Stimulated activated CD4-positive, alpha-beta T cell treated with anti-CD3 and anti-CD28 coated beads, Interleukin-15, amount 100 ng/mL, for 48 hours (primary cell): ENCODE measurements at regions not wholly inside any gene's neighbourhood (a gene's known extent, or its start where the extent isn't known, plus 50 kb on each side); places are given as distances from the start of the nearest gene placed in this dataset.
"Not testable (repeated sequence)": the region's sequence is repeated elsewhere in the genome, so short reads cannot be mapped to it uniquely, and the experiment has no call there.

Experiments
- DNase-seq, 2 donors: peaks; one replicate each; pipeline ENCODE4 v3.0.0-alpha.2; 2020; ENCODE audit warnings: low read depth in 2 of 2

GRCh38 chr5:114953565-114953964, 216.1 kb downstream of the TRIM36 start:
- DNase-seq: no peak

DNA sequence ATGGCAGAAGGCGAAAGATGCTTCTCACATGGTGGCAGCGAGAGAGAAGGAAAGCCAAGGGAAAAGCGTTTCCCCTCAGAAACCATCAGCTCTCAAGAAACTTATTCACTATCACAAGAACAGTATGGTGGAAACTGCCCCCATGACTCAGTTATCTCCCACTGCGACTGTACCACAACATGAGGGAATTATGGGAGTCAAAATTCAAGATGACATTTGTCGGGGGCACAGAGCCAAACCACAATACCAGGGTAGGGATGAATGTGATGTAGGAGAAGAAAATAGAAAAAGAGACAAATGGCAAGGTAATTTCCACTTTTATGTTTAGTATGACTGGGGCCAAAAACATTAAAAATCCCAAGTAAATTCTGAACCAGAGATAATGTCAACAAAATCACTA, 216.8 kb downstream of the TRIM36 start:
- no peak for DNase-seq

DNA sequence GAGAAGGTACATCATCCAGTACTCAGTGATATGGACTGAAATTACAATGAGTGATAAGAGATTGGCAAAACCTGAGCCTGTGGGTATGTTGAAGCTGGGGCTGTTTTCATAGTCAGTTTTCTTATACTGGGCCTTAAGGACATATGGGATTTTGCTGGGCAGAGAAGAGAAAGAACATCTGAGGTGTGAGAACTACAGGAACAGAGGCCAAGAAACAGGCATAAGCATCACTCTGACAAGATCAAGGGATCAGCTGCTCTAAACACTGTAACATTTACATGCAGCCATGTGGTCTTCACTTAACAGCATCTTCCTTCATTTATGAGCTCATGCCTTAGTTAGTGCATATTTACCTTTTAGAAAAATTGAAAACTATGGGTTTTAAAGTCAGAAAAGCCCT, 220.0 kb downstream of the TRIM36 start:
- no peak for DNase-seq

DNA sequence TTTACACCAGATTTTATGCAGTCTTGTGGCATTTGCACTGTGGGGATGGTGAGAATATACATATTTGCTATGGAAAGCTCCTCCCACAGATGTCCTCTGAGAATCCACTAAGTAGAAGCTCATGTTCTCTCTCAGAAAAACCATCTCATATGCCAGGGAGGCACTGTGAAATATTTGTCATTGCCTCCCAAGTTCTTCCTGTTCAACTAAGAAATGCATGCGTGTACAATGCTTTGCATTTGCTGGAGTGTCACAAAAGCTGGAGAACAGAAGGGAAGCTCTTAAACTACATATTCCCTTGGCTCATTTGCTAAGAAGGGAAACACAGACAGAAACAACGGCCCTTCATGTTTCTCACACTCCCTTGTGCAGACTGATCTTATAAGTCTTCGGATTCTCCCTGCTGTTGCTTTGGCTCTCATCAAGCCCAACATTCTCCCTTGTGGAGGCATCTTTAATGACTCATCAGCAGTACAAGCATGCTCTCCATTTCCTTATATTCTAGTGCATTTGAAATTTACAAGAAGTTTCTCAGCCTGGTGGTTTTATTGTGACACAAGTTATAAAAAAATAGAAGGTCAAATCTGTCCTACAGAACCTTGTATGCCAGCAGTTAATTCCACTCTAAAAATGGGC, 220.6 kb downstream of the TRIM36 start:
- no peak for DNase-seq

GRCh38 chr5:114948363-114948762, 221.3 kb downstream of the TRIM36 start:
- DNase-seq: no peak

DNA sequence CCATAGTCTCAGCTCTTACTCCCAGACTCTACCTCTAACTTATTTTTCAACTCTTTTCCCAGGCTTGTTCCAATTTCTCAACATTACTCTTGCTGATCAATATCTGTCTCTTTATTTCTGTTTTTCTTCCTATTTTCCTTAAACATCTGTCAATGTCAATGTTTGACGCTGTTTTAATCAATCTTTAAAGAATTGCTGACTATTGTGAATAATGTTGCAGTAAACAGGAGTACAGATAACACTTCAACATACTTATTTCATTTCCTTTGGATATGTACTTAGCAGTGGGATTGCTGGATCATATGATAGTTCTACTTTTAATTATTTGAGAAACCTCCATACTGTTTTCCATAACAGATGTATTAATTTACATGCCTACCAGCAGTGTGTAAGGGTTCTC, 229.0 kb downstream of the TRIM36 start:
- DNase-seq: no peak

DNA sequence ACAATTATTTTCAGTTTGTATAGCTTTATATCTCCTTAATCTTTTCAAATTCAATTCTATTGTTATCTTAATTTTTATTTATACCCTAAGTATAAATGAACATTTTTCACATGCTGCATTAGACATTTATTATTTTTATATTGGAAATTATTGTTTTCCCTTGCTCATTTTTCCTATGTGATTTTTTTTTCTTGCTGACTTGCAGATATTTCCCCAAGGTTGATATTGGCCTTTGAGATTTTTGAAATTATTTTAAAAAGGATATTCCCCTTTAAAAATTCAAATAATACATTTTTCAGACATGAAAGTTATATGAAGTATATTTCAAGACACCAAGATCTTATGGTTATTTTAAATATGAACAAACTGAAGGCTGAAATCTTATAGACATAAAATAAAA, 234.2 kb downstream of the TRIM36 start:
- DNase-seq: no peak

DNA sequence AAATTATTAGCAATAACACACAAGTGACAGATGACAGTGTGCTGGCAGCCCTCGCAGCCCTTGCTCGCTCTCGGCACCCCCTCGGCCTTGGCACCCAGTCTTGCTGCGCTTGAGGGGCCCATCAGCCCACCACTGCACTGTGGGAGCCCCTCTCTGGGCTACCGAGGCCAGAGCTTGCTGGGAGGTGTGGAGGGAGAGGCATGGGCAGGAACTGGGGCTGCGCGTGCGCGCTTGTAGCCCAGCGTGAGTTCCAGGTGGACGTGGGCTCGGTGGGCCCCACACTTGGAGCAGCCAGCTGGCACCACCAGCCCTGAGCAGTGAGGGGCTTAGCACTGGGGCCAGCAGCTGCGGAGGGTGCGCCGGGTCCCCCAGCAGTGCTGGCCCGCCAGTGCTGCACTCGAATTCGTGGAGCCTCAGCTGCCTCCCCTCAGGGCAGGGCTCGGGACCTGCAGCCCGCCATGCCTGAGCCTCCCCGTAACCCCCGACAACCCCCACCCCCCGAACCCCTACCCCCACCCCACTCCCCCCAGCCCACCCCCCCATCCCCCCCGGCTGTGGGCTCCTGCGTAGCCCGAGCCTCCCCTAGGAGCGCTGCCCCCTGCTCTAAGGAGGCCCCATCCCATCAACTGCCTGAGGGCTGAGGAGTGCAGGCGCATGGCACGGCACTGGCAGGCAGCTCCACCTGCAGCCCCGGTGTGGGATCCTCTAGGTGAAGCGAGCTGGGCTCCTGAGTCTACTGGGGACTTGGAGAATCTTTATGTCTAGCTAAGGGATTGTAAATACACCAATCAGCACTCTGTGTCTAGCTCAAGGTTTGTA, 240.9 kb downstream of the TRIM36 start:
- DNase-seq: no peak

DNA sequence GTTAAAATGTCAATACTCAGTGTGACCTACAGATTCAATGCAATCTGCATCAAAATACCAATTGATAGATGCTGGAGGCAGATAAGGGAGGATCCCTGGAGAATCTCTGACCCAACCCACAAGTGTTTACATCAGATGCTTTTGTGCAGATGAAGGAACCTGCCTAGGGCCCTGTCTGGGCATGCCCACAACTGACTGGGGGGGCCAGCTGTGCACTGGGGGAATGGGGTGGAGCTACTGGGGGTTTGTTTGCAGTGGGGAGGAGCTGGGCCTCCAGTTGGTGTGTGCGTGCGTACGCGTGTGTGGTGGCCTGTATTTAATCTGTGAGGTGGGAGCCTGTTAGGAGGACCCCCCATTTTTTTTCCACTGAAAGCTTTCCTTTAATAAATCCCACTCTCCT, 244.9 kb downstream of the TRIM36 start:
- DNase-seq: no peak

- no peak for DNase-seq
Observed at GRCh38 chr5:114912189-114912920, 257.4 kb downstream of the TRIM36 start.

GRCh38 chr5:114910727-114911126, 259.0 kb downstream of the TRIM36 start:
- DNase-seq: no peak

GRCh38 chr5:114909424-114909823, 260.3 kb downstream of the TRIM36 start:
- no peak for DNase-seq

- DNase-seq: no peak
Observed at GRCh38 chr5:114903767-114904166, 265.9 kb downstream of the TRIM36 start.

DNA sequence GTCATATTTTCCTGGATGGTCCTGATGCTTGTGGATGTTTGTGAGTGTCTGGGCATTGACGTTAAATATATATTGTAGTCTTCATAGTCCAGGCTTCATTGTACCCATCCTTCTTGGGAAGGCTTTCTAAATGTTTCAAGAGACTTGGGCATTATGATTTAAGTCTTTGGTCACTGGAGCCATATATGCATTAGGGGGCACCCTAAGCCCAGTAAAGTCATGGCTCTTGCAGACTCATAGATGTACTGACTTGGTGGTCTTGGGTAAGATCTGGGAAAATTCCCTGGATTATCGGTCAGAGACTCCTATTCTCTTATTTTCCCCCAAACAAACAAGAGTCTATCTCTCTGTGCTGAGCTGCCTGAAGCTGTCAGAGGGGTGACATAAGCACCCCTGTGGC, 271.1 kb downstream of the TRIM36 start:
- DNase-seq: no peak

DNA sequence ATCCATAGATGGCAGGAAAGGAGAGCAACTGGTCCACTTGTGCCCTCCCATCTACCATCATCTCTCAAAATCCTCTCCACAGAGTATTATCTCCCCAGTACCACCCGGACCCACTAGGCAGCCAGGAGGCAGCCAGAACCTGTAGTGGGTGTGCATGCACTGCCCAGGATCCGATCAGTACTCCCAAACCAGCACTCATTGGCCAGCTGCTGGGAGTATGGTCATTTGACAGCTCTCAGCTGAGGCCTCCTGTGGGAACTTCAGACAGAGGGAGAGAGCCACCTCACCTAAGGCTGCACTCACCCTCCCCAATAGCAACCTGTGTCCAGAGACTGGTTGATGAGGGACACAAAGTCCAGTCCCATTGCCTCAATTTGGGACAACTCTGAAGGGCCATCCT, 286.0 kb downstream of the TRIM36 start:
- DNase-seq: no peak

GRCh38 chr5:114859438-114859735, 310.3 kb downstream of the TRIM36 start:
- DNase-seq: no peak

- no peak for DNase-seq
Observed at GRCh38 chr5:114858665-114859437, 310.9 kb downstream of the TRIM36 start.

GRCh38 chr5:114857941-114858551, 311.7 kb downstream of the TRIM36 start:
- DNase-seq: no peak

DNA sequence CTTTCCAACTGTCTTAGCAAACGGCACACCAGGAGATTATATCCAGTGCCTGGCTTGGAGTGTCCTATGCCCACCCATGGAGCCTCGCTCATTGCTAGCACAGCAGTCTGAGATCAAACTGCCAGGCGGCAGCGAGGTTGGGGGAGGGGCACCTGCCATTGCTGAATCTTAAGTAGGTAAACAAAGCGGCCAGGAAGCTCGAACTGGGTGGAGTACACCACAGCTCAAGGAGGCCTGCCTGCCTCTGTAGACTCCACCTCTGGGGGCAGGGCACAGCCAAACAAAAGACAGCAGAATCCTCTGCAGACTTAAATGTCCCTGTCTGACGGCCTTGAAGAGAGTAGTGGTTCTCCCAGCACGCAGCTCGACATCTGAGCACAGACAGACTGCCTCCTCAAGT, 325.0 kb downstream of the TRIM36 start:
- DNase-seq: not testable (repeated sequence)

- no peak for DNase-seq
Observed at GRCh38 chr5:114839360-114839759, 330.3 kb downstream of the TRIM36 start.

- DNase-seq: no peak
Observed at GRCh38 chr5:114838937-114839336, 330.8 kb downstream of the TRIM36 start.

DNA sequence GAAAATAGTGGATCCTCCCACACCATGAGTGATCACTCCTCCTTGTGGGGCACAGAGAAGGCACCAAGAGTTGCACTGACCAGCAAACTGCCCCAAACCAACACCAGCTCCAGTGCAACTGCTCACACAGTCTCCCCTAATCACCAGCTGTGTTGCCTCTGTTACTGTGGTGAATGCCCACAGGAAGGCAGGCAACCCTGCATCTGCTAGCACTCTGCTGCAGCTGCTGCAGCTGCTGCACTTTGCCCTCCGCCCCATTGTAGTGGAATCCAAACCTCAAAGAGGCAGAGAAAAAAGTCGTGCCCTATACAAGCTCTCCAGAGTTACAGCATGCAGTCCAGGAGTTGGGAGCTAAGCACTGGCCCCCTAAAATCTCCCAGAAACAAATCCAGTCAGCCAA, 339.6 kb downstream of the TRIM36 start:
- DNase-seq: no peak
